HCT116 (cell line): ENCODE measurements at regions not wholly inside any gene's neighbourhood (a gene's known extent, or its start where the extent isn't known, plus 50 kb on each side); places are given as distances from the start of the nearest gene placed in this dataset.

Source experiments
- ATAC-seq: fragments of 200-7000 bp; cut with Tn5 transposase; 2 replicates; pipeline ENCODE4 v1.9.1; 2020; ENCODE audit warnings: mild to moderate bottlenecking, moderate library complexity
- BruUV-seq: library from RNA; stranded (reverse); fragments of 400-500 nt; replicated peaks from 2 replicates; lab custom pipeline; 2021; lab: Mats Ljungman, UMichigan
- CTCF ChIA-PET: fragments of 300-600 bp; sonication (Branson Sonifier 250); formaldehyde crosslinking; loops from one replicate; lab custom pipeline; 2021; ENCODE audit warnings: antibody characterized with exemption; lab: Charles Lee
- POLR2A ChIA-PET: fragments of 300-600, 350-600 bp; sonication (Branson Sonifier 250); formaldehyde crosslinking; loops from one replicate; lab custom pipeline; 2021; ENCODE audit warnings: antibody characterized with exemption; lab: Charles Lee
- RAD21 ChIA-PET, 2 experiments: fragments of 300-600 bp; sonication (Branson Sonifier 250); formaldehyde crosslinking; loops; one replicate each; lab custom pipeline; 2023; ENCODE audit warnings: low total read pairs in 2 of 2; ENCODE audit not compliant: uncharacterized antibody in 2 of 2, unreplicated experiment in 2 of 2, low non-redundant PET in 1 of 2; lab: Charles Lee
- DNase-seq: peaks from one replicate; pipeline ENCODE4 v3.0.0-alpha.2; 2010; ENCODE audit warnings: low read depth, low spot score
- H2AFZ ChIP-seq: fragments of 200-600 bp; shearing (Covaris generic), sonication (generic); 2 replicates; pipeline ENCODE4 v1.6.1; 2017; ENCODE audit warnings: low read depth, mixed run types, mixed read lengths, antibody characterized with exemption, low read length; ENCODE audit not compliant: poor library complexity, severe bottlenecking
- H3K27ac ChIP-seq: 2 replicates; pipeline ENCODE4 v1.5.1; 2012; ENCODE audit warnings: low read depth, low read length
- H3K27me3 ChIP-seq: fragments of 200-600 bp; sonication (generic); 2 replicates; pipeline ENCODE4 v1.6.1; 2016; ENCODE audit warnings: mixed run types, low read length, mixed read lengths; ENCODE audit not compliant: insufficient read depth
- H3K36me3 ChIP-seq, 2 experiments: fragments of 200-500 bp in 1 of 2; fragments of 200-600 bp in 1 of 2; sonication (Bioruptor generic) in 1 of 2; sonication (generic) in 1 of 2; 2 replicates each; pipeline versions ENCODE4 v1.5.1 to v1.6.1; 2014 to 2016; ENCODE audit warnings: low read length in 2 of 2, inconsistent platforms in 1 of 2, mixed read lengths in 1 of 2, mixed run types in 1 of 2; ENCODE audit not compliant: insufficient read depth in 2 of 2, control insufficient read depth in 1 of 2
- H3K4me1 ChIP-seq, 2 experiments: fragments of 200-600 bp in 1 of 2; sonication (generic) in 1 of 2; 2 replicates each; pipeline versions ENCODE4 v1.5.1 to v1.6.1; 2012 to 2017; ENCODE audit warnings: low read length in 2 of 2, inconsistent platforms in 1 of 2, mild to moderate bottlenecking in 1 of 2, mixed read lengths in 1 of 2, mixed run types in 1 of 2, moderate library complexity in 1 of 2; ENCODE audit not compliant: insufficient read depth in 2 of 2, control insufficient read depth in 1 of 2
- H3K4me2 ChIP-seq: fragments of 200-600 bp; sonication (generic); 2 replicates; pipeline ENCODE4 v1.6.1; 2017; ENCODE audit warnings: mixed run types, low read length, mixed read lengths
- H3K4me3 ChIP-seq, 2 experiments: fragments of 200-600 bp in 1 of 2; sonication (generic) in 1 of 2; replicated peaks in 1 of 2; 2 replicates each; pipeline ENCODE4 v1.5.1; 2011 to 2016; ENCODE audit warnings: low read length in 2 of 2, control low read depth in 1 of 2, low read depth in 1 of 2, mild to moderate bottlenecking in 1 of 2, mixed read lengths in 1 of 2, mixed run types in 1 of 2
- H3K79me2 ChIP-seq: fragments of 200-600 bp; sonication (generic); 2 replicates; pipeline ENCODE4 v1.6.1; 2017; ENCODE audit warnings: mild to moderate bottlenecking, mixed run types, low read length, moderate library complexity, mixed read lengths; ENCODE audit not compliant: insufficient read depth
- H3K9ac ChIP-seq: fragments of 200-600 bp; sonication (generic); 2 replicates; pipeline ENCODE4 v1.6.1; 2016; ENCODE audit warnings: low read length, mixed read lengths
- H3K9me2 ChIP-seq: fragments of 200-600 bp; sonication (generic), shearing (Covaris generic); 2 replicates; pipeline ENCODE4 v1.6.1; 2017; ENCODE audit warnings: mixed run types, mild to moderate bottlenecking, moderate library complexity; ENCODE audit not compliant: insufficient read depth
- H3K9me3 ChIP-seq, 2 experiments: fragments of 200-500 bp in 1 of 2; fragments of 200-600 bp in 1 of 2; sonication (Bioruptor generic) in 1 of 2; sonication (generic) in 1 of 2; 2 replicates each; pipeline ENCODE4 v1.6.1; 2014 to 2017; ENCODE audit warnings: low read length in 2 of 2, mixed read lengths in 2 of 2, inconsistent platforms in 1 of 2, low read depth in 1 of 2, mild to moderate bottlenecking in 1 of 2, mixed run types in 1 of 2, moderate library complexity in 1 of 2; ENCODE audit not compliant: control insufficient read depth in 1 of 2, insufficient read depth in 1 of 2
- H4K20me1 ChIP-seq: fragments of 200-600 bp; sonication (generic), shearing (Covaris generic); 2 replicates; pipeline ENCODE4 v1.6.1; 2017; ENCODE audit warnings: mixed run types, mild to moderate bottlenecking, moderate library complexity; ENCODE audit not compliant: insufficient read depth
- CEBPB ChIP-seq: IDR thresholded peaks from 2 replicates; pipeline ENCODE4 v1.6.1; 2012; ENCODE audit warnings: low read depth
- EGR1 ChIP-seq: IDR thresholded peaks from 2 replicates; pipeline ENCODE4 v1.6.1; 2012; ENCODE audit warnings: low read depth
- ELF1 ChIP-seq: IDR thresholded peaks from 2 replicates; pipeline ENCODE4 v1.6.1; 2012; ENCODE audit warnings: low read depth, borderline replicate concordance
- EZH2 ChIP-seq: fragments of 200-600 bp; sonication (generic); IDR thresholded peaks from 2 replicates; pipeline ENCODE4 v1.6.1; 2017; ENCODE audit warnings: antibody characterized with exemption, mixed run types
- EZH2phosphoT487 ChIP-seq: fragments of 200-600 bp; IDR thresholded peaks from 2 replicates; pipeline ENCODE4 v1.6.1; 2018; ENCODE audit warnings: antibody characterized with exemption, borderline replicate concordance
- JUND ChIP-seq: IDR thresholded peaks from 2 replicates; pipeline ENCODE4 v1.6.1; 2012
- POLR2A ChIP-seq: IDR thresholded peaks from 2 replicates; pipeline ENCODE4 v1.7.0; 2011; ENCODE audit warnings: borderline replicate concordance; ENCODE audit not compliant: insufficient read depth, insufficient read length; ENCODE audit errors: extremely low read depth
- REST ChIP-seq: IDR thresholded peaks from 2 replicates; pipeline ENCODE4 v1.6.1; 2012; ENCODE audit warnings: low read depth
- SP1 ChIP-seq: IDR thresholded peaks from 2 replicates; pipeline ENCODE4 v1.6.1; 2012; ENCODE audit warnings: low read depth
- SRF ChIP-seq: IDR thresholded peaks from 2 replicates; pipeline ENCODE4 v1.6.1; 2012; ENCODE audit warnings: low read depth
- YY1 ChIP-seq: IDR thresholded peaks from 2 replicates; pipeline ENCODE4 v1.6.1; 2011; ENCODE audit warnings: low read length, low read depth, moderate library complexity, mild to moderate bottlenecking; ENCODE audit not compliant: insufficient replicate concordance; ENCODE audit errors: extremely low read depth
- ZNF274 ChIP-seq: fragments of 200-500 bp; sonication (Bioruptor generic); IDR thresholded peaks from 2 replicates; pipeline ENCODE4 v1.6.1; 2014; ENCODE audit warnings: mild to moderate bottlenecking, low read depth, low read length, inconsistent platforms
- intact Hi-C: fragments of 100-400 bp; cut with micrococcal nuclease; formaldehyde crosslinking; loops from 2 replicates; pipeline ENCODE4 v1.10.0; 2022
- TF ChIP-seq, protein P1 (sequence below): IDR thresholded peaks from 2 replicates; pipeline ENCODE4 v1.6.1; 2012

DNA sequence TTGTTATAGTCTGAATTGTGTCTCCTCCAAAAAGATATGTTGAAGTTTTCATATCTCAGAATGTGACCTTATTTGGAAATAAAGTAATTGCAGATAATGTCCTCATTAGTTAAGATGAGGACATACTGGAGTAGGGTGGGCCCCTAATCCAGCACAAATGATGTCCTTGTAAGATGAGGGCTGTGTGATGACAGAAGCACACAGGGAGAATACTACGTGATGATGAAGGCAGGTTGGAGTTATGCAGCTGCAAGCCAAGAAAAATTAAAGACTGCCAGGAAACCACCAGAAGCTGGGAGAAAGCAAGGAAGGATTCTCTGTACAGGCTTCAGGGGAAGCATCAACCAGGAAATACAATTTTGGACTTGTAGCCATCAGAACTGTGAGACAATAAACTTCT, 58.3 kb upstream of the PNPT1 start:
- no peak overlapping the region for H3K4me3 ChIP-seq
- no peaks in the 10 kb centered on the region for H4K20me1 ChIP-seq
- DNase-seq (no peak), ATAC-seq (no peak)
- TF ChIP-seq EZH2 (no peak), CEBPB (no peak), EZH2phosphoT487 (no peak), ELF1 (no peak), EGR1 (no peak), SP1 (no peak), REST (no peak), JUND (no peak)
- no peak overlapping the region for H3K27ac ChIP-seq
- POLR2A ChIA-PET = no interaction called here
- no peaks in the 10 kb centered on the region for H3K79me2 ChIP-seq
- BruUV-seq = no TSS peak
- no peak overlapping the region for H3K4me2 ChIP-seq
- H3K9me2 ChIP-seq = no peaks in the 10 kb centered on the region
- no peaks in the 10 kb centered on the region for H3K36me3 ChIP-seq
- no peak overlapping the region for H3K9ac ChIP-seq
- no peak overlapping the region for H2AFZ ChIP-seq
- CTCF ChIA-PET = no interaction called here
- intact Hi-C loops = no loop called here
- RAD21 ChIA-PET = no interaction called here
- H3K27me3 ChIP-seq = no peaks in the 10 kb centered on the region
- H3K4me1 ChIP-seq = no peaks in the 10 kb centered on the region
- no peaks in the 10 kb centered on the region for H3K9me3 ChIP-seq

GRCh38 chr2:55743583-55743982, 49.9 kb upstream of the PNPT1 start:
- TF ChIP-seq ZNF274 (no peak), POLR2A (no peak), ELF1 (no peak), EZH2 (no peak), REST (no peak), YY1 (no peak), SRF (no peak)
- TF ChIP-seq, protein P1, sequence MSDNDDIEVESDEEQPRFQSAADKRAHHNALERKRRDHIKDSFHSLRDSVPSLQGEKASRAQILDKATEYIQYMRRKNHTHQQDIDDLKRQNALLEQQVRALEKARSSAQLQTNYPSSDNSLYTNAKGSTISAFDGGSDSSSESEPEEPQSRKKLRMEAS = no peak
- Histone ChIP-seq H3K4me1 (no peaks in the 10 kb centered on the region), H3K79me2 (no peaks in the 10 kb centered on the region), H3K9ac (no peak overlapping the region), H3K4me2 (no peak overlapping the region), H3K27ac (no peak overlapping the region), H4K20me1 (no peaks in the 10 kb centered on the region), H3K9me3 (no peaks in the 10 kb centered on the region), H3K27me3 (no peaks in the 10 kb centered on the region), H3K9me2 (no peaks in the 10 kb centered on the region), H2AFZ (no peak overlapping the region), H3K36me3 (no peaks in the 10 kb centered on the region), H3K4me3 (no peak overlapping the region)
- intact Hi-C loops = no loop called here
- no TSS peak for BruUV-seq
- DNase-seq (no peak), ATAC-seq (no peak)
- POLR2A ChIA-PET = no interaction called here
- RAD21 ChIA-PET = no interaction called here
- CTCF ChIA-PET = no interaction called here
